Loucy (cell line): ENCODE measurements at regions not wholly inside any gene's neighbourhood (a gene's known extent, or its start where the extent isn't known, plus 50 kb on each side); places are given as distances from the start of the nearest gene placed in this dataset.
"Not testable (repeated sequence)": the region's sequence is repeated elsewhere in the genome, so short reads cannot be mapped to it uniquely, and the experiment has no call there.

ENCODE experiments used
- H2AFZ ChIP-seq: fragments of 200-600 bp; sonication (generic); 2 replicates; pipeline ENCODE4 v1.6.0; 2016; ENCODE audit warnings: antibody characterized with exemption, mild to moderate bottlenecking, low read length, moderate library complexity
- H3F3A ChIP-seq: fragments of 200-600 bp; 2 replicates; pipeline ENCODE4 v1.6.0; 2016; ENCODE audit warnings: antibody characterized with exemption, low read depth, mild to moderate bottlenecking
- H3K27me3 ChIP-seq: fragments of 200-600 bp; sonication (generic); 2 replicates; pipeline ENCODE4 v1.6.1; 2014; ENCODE audit warnings: low read length, mild to moderate bottlenecking; ENCODE audit not compliant: insufficient read depth, poor library complexity, severe bottlenecking
- H3K36me3 ChIP-seq: fragments of 200-600 bp; sonication (generic); 2 replicates; pipeline ENCODE4 v1.6.1; 2016; ENCODE audit warnings: low read length; ENCODE audit not compliant: insufficient read depth
- H3K4me1 ChIP-seq: fragments of 200-600 bp; sonication (generic); 2 replicates; pipeline ENCODE4 v1.5.1; 2014; ENCODE audit warnings: low read length, mild to moderate bottlenecking; ENCODE audit not compliant: insufficient read depth, poor library complexity, severe bottlenecking
- H3K4me2 ChIP-seq: fragments of 200-600 bp; sonication (generic); 2 replicates; pipeline ENCODE4 v1.6.0; 2014; ENCODE audit warnings: antibody characterized with exemption, low read length, low read depth, mild to moderate bottlenecking; ENCODE audit not compliant: poor library complexity, severe bottlenecking
- H3K4me3 ChIP-seq: fragments of 200-600 bp; sonication (generic); 2 replicates; pipeline ENCODE4 v1.5.1; 2014; ENCODE audit warnings: low read length, mild to moderate bottlenecking, mixed read lengths; ENCODE audit not compliant: poor library complexity, severe bottlenecking
- H3K79me2 ChIP-seq: fragments of 200-600 bp; sonication (generic); 2 replicates; pipeline ENCODE4 v1.6.1; 2014; ENCODE audit warnings: low read length; ENCODE audit not compliant: insufficient read depth
- H3K9ac ChIP-seq: fragments of 200-600 bp; sonication (generic); 2 replicates; pipeline ENCODE4 v1.6.0; 2014; ENCODE audit warnings: mild to moderate bottlenecking, low read depth, low read length, moderate library complexity; ENCODE audit not compliant: poor library complexity, severe bottlenecking
- H3K9me2 ChIP-seq: fragments of 200-600 bp; sonication (generic); replicated peaks from 2 replicates; pipeline ENCODE4 v1.6.1; 2016; ENCODE audit warnings: low read depth, low read length, mixed read lengths
- H3K9me3 ChIP-seq: fragments of 200-600 bp; sonication (generic); 2 replicates; pipeline ENCODE4 v1.6.1; 2014; ENCODE audit warnings: mild to moderate bottlenecking, antibody characterized with exemption, low read length, low read depth; ENCODE audit not compliant: insufficient read depth
- H4K20me1 ChIP-seq: fragments of 200-600 bp; sonication (generic); 2 replicates; pipeline ENCODE4 v1.6.0; 2014; ENCODE audit warnings: antibody characterized with exemption, low read length, mild to moderate bottlenecking; ENCODE audit not compliant: insufficient read depth, poor library complexity, severe bottlenecking
- TF ChIP-seq, protein P1 (sequence below): fragments of 200-600 bp; sonication (generic); conservative IDR thresholded peaks from 2 replicates; pipeline ENCODE4 v1.5.1; 2014; ENCODE audit warnings: mild to moderate bottlenecking, antibody characterized with exemption, low read length

DNA sequence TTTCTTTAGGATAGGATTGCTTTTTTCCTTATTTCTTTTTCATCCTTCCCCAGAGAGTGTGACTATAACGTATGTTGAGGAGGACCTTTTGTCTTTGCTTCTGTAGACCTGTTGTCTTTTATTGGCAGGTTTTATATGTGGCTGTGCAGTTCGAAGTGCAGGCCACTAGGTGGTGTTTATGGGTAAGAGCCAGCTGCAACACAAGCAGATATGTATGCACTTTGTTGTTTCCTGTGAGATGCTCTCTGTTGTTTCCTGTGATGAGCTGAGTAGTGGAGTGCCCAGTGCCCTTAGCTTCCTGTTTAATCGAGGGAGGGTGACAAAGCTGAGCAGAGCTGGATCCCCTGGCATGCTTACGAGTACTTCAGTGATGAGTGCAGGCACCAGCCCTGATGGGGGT is 50.0 kb upstream of the TGIF2LX start:
- TF ChIP-seq, protein P1, sequence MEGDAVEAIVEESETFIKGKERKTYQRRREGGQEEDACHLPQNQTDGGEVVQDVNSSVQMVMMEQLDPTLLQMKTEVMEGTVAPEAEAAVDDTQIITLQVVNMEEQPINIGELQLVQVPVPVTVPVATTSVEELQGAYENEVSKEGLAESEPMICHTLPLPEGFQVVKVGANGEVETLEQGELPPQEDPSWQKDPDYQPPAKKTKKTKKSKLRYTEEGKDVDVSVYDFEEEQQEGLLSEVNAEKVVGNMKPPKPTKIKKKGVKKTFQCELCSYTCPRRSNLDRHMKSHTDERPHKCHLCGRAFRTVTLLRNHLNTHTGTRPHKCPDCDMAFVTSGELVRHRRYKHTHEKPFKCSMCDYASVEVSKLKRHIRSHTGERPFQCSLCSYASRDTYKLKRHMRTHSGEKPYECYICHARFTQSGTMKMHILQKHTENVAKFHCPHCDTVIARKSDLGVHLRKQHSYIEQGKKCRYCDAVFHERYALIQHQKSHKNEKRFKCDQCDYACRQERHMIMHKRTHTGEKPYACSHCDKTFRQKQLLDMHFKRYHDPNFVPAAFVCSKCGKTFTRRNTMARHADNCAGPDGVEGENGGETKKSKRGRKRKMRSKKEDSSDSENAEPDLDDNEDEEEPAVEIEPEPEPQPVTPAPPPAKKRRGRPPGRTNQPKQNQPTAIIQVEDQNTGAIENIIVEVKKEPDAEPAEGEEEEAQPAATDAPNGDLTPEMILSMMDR = peak; percentile 34

More for the DNA sequence above, 50.0 kb upstream of the TGIF2LX start:
- H2AFZ ChIP-seq, H3K79me2 ChIP-seq, H3F3A ChIP-seq, H3K4me3 ChIP-seq, H3K9me2 ChIP-seq, H3K9ac ChIP-seq, H4K20me1 ChIP-seq, H3K4me1 ChIP-seq, H3K27me3 ChIP-seq, H3K4me2 ChIP-seq, H3K9me3 ChIP-seq, H3K36me3 ChIP-seq: not testable (repeated sequence)
